DND-41 (cell line): ENCODE measurements at regions not wholly inside any gene's neighbourhood (a gene's known extent, or its start where the extent isn't known, plus 50 kb on each side); places are given as distances from the start of the nearest gene placed in this dataset.

ENCODE experiments used
- ATAC-seq: fragments of 200-7000 bp; cut with Tn5 transposase; 3 replicates; pipeline ENCODE4 v1.9.1; 2021; ENCODE audit warnings: low read depth; ENCODE audit not compliant: insufficient read depth
- DNase-seq: peaks from one replicate; pipeline ENCODE4 v3.0.0-alpha.2; 2020
- H2AFZ ChIP-seq: 2 replicates; pipeline ENCODE4 v1.6.0; 2012; ENCODE audit warnings: low read depth, low read length
- H3K27ac ChIP-seq: 2 replicates; pipeline ENCODE4 v1.5.1; 2012; ENCODE audit warnings: low read length, inconsistent platforms
- H3K27me3 ChIP-seq: fragments of 200-600 bp; sonication (generic); 2 replicates; pipeline ENCODE4 v1.6.0; 2012; ENCODE audit warnings: low read length, mild to moderate bottlenecking, inconsistent platforms; ENCODE audit not compliant: insufficient read depth, poor library complexity
- H3K36me3 ChIP-seq: 2 replicates; pipeline ENCODE4 v1.5.1; 2012; ENCODE audit warnings: low read length, inconsistent platforms; ENCODE audit not compliant: insufficient read depth
- H3K4me1 ChIP-seq: 2 replicates; pipeline ENCODE4 v1.5.1; 2012; ENCODE audit warnings: mild to moderate bottlenecking, low read length; ENCODE audit not compliant: insufficient read depth
- H3K4me2 ChIP-seq: 2 replicates; pipeline ENCODE4 v1.6.0; 2012; ENCODE audit warnings: mild to moderate bottlenecking, moderate library complexity, low read length, inconsistent platforms; ENCODE audit not compliant: insufficient read depth
- H3K4me3 ChIP-seq, 2 experiments: fragments of 200-600 bp in 1 of 2; shearing (Covaris generic) in 1 of 2; 2 replicates each; pipeline ENCODE4 v1.5.1; 2012 to 2016; ENCODE audit warnings: inconsistent platforms in 2 of 2, low read length in 2 of 2, mild to moderate bottlenecking in 2 of 2, low read depth in 1 of 2, moderate library complexity in 1 of 2
- H3K79me2 ChIP-seq: 2 replicates; pipeline ENCODE4 v1.6.0; 2012; ENCODE audit warnings: low read length, inconsistent platforms; ENCODE audit not compliant: insufficient read depth
- H3K9ac ChIP-seq: 2 replicates; pipeline ENCODE4 v1.6.0; 2012; ENCODE audit warnings: low read depth, mild to moderate bottlenecking, inconsistent platforms, low read length, moderate library complexity
- H3K9me3 ChIP-seq: 2 replicates; pipeline ENCODE4 v1.5.1; 2012; ENCODE audit warnings: low read length, moderate library complexity, mild to moderate bottlenecking, inconsistent platforms; ENCODE audit not compliant: insufficient read depth, severe bottlenecking
- H4K20me1 ChIP-seq: 2 replicates; pipeline ENCODE4 v1.6.0; 2012; ENCODE audit warnings: low read length; ENCODE audit not compliant: insufficient read depth
- CTCF ChIP-seq: IDR thresholded peaks from 2 replicates; pipeline ENCODE4 v1.5.1; 2012; ENCODE audit warnings: borderline replicate concordance, low read length, moderate library complexity, mild to moderate bottlenecking; ENCODE audit not compliant: poor library complexity, severe bottlenecking; ENCODE audit errors: extremely low read depth
- EZH2 ChIP-seq: IDR thresholded peaks from 3 replicates; pipeline ENCODE4 v1.6.1; 2012; ENCODE audit warnings: borderline replicate concordance, low read depth, mild to moderate bottlenecking, moderate library complexity, low read length, inconsistent platforms; ENCODE audit not compliant: severe bottlenecking

- no peak overlapping the region for H3K4me2 ChIP-seq
- no peak overlapping the region for H2AFZ ChIP-seq
- H3K9me3 ChIP-seq, result no peaks in the 10 kb centered on the region
- no peak for DNase-seq
- no peak for ATAC-seq
- H3K36me3 ChIP-seq, result no peaks in the 10 kb centered on the region
- H3K4me3 ChIP-seq, result no peak overlapping the region
- H4K20me1 ChIP-seq, result no peaks in the 10 kb centered on the region
- peaks cover 7% of the 10 kb centered on the region for H3K4me1 ChIP-seq
- no peak overlapping the region for H3K27ac ChIP-seq
- no peak for TF ChIP-seq EZH2
- no peak for TF ChIP-seq CTCF
- H3K79me2 ChIP-seq, result no peaks in the 10 kb centered on the region
- H3K27me3 ChIP-seq, result no peaks in the 10 kb centered on the region
- H3K9ac ChIP-seq, result no peak overlapping the region
Observed at GRCh38 chr5:125465703-125466102, 719.3 kb upstream of the ZNF608 start.

- Histone ChIP-seq H3K4me1 (no peaks in the 10 kb centered on the region), H3K9me3 (no peaks in the 10 kb centered on the region)
Observed at GRCh38 chr5:125467222-125467621, 720.8 kb upstream of the ZNF608 start.

GRCh38 chr5:125470280-125470902, 724.0 kb upstream of the ZNF608 start:
- no peak for TF ChIP-seq EZH2
- H3K27me3 ChIP-seq, result no peaks in the 10 kb centered on the region
- no peak for ATAC-seq
- H3K4me1 ChIP-seq, result no peaks in the 10 kb centered on the region
- H2AFZ ChIP-seq, result no peak overlapping the region
- no peaks in the 10 kb centered on the region for H3K79me2 ChIP-seq
- H4K20me1 ChIP-seq, result no peaks in the 10 kb centered on the region
- no peaks in the 10 kb centered on the region for H3K36me3 ChIP-seq
- DNase-seq, result no peak
- no peaks in the 10 kb centered on the region for H3K9me3 ChIP-seq
- H3K4me2 ChIP-seq, result no peak overlapping the region
- H3K27ac ChIP-seq, result no peak overlapping the region
- H3K4me3 ChIP-seq, result no peak overlapping the region
- no peak overlapping the region for H3K9ac ChIP-seq

More at GRCh38 chr5:125467222-125467621, 720.8 kb upstream of the ZNF608 start:
- Histone ChIP-seq H3K27me3 (no peaks in the 10 kb centered on the region), H3K9ac (no peak overlapping the region), H3K27ac (no peak overlapping the region), H3K4me2 (no peak overlapping the region), H2AFZ (no peak overlapping the region), H3K79me2 (no peaks in the 10 kb centered on the region), H3K36me3 (no peaks in the 10 kb centered on the region), H4K20me1 (no peaks in the 10 kb centered on the region), H3K4me3 (no peak overlapping the region)
- DNase-seq, result no peak
- TF ChIP-seq CTCF, result no peak
- no peak for TF ChIP-seq EZH2
- ATAC-seq, result no peak

- Histone ChIP-seq H2AFZ (no peak overlapping the region), H3K27me3 (no peaks in the 10 kb centered on the region), H3K4me1 (no peaks in the 10 kb centered on the region), H3K9me3 (no peaks in the 10 kb centered on the region), H3K9ac (no peak overlapping the region), H3K4me2 (no peak overlapping the region), H3K4me3 (no peak overlapping the region), H3K79me2 (no peaks in the 10 kb centered on the region), H3K27ac (no peak overlapping the region), H4K20me1 (no peaks in the 10 kb centered on the region), H3K36me3 (no peaks in the 10 kb centered on the region)
- DNase-seq (no peak), ATAC-seq (no peak)
- TF ChIP-seq CTCF (no peak), EZH2 (no peak)
Observed at GRCh38 chr5:125476901-125477585, 730.6 kb upstream of the ZNF608 start.
